ENCODE measurements at regions not wholly inside any gene's neighbourhood (a gene's known extent, or its start where the extent isn't known, plus 50 kb on each side); places are given as distances from the start of the nearest gene placed in this dataset.

DNA sequence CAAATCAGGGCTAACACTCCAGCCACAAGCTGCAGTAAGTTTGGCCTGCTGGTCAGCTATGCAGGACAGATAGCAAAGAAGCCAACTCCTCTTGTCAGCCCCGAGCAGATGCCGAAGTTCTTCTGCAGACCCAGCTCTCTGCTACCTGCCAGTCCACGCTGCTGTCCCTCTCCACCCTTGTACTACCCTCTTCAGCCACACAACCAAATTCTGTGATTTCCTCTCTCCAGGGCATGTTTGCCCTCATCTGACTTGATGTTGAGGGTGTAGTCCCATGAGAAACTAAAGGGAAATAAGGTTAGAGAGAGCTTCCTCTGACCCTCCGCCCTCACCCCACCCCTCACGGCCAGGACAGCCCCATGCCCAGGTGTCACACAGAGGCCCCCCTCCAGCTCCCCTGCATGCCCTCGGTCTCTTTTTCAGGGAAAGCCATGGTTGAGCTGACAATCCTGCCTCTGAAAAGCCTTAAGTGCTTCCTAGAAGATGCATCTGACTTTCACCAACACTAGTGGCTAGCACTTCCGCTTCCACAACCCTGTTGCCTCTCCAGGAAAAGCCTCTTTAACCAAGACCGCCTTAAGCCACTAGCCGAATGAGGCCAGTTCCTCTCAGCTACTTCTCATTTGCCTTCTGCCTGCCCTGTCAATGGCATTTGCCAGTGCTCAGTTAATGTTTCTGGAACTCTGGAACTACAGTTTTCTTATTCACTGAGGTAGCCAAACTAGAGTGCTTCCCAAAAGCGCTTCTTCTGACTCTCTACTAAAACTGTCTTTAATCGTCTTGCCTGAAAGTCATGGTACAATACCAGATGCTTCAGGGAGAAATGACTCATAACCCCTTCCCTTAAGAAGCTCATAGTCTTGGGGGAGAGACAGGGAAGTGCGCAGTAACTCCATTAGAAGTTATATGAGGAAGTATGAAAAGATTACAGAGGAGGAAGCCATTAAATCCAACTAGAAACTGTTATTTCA is 300.4 kb upstream of the STT3B start:
- no peak for DNase-seq

DNA sequence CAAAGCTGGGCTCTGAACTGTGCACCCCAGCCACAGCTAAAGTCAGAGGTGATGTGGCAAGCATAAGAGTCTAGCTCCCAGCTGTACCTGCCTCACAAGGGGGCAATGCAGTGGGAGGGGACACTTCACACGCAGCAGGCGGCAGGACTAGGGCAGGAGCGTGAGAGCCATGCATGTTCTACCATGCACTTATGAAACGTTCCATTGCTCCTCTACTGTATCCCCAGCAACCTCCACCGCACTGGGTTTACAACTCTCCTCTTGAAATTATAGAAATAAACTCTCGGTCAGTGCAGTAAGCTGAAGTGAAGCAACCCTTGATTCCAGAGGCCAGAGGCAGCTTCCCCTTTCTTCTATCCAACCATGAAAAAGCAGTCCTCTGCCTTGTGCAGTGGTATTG is 298.6 kb upstream of the STT3B start:
- no peak for DNase-seq

DNA sequence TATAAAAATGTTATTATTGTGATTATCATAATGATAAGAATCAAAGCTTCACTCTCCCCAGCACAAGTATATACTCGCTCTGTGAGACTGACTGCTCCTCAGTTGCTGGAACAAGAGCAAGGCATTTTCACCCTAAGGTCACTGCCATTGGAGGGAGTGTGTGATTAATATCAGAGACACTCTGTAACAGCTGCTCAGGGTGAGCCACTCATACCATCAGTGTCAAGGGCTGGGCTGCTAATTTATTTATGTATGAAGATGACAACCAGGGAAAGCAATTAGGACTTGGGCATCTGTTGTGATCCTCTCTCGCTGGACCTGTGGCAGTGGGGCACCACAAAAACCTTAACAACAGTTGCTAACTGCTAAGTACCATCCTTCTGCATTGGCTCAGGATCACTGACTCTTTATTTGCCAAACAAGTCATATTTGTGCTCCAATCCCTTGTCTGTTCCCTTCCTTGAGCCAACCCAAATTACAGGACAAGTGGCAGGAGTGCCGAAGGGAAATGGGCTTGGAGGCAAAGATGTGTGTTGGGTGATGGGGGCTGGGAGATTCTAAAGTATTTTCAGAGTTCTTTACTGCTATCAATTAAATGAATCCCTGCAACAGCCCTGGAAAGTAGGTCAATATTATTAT is 297.5 kb upstream of the STT3B start:
- no peak for DNase-seq

DNA sequence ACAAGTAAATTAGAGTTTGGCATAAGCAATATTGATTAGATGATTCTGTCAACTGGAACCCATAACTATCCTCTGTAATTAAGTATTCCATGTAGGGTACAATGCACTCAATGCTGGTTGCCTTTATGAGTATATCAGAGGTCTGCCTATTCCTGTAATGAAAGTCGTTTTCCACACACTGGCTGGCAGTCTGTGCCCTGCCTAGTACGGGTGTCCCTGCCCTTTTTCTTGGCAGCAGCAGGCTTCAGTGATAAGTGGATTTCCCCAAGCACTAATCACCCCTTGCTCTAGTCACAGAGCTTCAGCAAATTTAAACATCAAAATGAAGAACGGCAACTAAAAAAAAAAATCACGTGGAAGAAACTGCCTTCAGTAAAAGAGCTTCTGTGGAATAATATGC is 294.8 kb upstream of the STT3B start:
- DNase-seq = no peak

DNA sequence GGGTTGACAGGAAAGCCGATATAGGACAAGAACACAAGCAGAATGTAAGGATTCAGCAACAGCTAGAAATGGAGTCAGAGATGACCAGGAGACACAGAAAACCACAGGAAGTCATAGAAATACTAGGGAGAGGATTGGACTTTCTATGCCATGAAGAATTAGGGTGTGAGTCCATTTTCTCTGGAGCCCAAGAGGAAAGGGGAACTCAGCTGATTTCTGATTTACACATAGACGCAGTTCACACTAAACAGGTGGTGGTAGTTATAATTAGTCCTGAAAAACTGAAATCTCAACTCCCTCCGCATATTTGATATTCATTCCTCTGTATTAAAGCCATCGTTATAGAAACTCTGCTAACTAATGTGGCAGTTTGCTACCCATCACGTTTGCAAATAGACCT is 292.7 kb upstream of the STT3B start:
- DNase-seq = no peak

DNA sequence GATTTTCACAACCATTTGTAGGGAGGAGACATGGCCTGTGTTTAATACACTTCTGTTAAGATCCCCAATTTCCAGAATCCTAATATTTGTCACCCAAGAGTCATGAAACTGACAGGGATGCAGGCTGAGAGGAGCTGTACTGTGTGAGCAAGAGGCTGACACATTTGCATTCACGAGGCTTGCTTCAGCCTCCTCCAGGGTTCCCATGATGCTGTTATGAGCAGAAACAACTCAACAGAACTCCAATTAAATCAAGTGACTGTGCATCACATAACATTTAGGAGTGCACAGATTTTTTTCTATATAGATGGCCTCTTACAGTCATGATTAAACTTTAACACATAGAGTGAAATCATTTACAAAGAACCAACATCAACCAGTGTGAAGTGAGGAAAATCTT is 292.3 kb upstream of the STT3B start:
- no peak for DNase-seq

DNA sequence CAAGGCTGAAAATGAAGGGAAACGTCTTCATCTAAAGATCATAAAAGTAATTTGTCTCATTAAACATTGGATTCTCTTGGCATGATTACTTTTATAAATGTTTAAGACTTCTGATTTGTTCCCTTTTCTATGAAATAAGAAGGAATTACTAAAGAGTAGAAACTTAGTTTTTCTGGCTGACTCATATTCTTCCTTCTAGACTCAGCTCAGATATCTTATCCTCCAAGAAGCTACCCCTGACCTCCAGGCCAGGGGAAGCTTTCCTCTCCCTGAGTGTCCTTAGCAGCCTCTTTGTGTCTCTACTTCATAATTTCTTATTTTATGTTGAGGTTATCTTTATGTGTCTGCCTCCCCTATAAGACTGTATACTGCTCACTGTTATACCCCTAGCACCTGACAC is 291.9 kb upstream of the STT3B start:
- no peak for DNase-seq

DNA sequence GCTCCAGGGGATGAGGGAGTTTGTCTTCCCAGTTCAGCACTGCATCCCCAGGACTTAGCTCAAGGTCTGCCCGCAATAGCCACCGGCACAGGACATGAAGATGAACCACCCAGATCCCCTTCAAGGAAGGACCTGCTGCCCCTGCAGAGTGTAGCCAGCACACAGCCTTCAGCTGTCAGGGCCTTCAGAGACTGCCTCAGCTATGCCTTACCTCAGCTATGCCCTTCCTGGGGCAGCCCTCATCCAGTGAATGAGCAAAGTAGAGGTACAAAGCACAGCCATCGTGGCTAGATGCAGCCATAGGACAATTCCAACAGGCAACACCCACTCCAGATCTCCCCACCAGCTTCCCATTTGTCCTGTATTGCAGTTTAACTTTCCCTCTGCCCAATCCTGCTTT is 291.2 kb upstream of the STT3B start:
- no peak for DNase-seq

DNA sequence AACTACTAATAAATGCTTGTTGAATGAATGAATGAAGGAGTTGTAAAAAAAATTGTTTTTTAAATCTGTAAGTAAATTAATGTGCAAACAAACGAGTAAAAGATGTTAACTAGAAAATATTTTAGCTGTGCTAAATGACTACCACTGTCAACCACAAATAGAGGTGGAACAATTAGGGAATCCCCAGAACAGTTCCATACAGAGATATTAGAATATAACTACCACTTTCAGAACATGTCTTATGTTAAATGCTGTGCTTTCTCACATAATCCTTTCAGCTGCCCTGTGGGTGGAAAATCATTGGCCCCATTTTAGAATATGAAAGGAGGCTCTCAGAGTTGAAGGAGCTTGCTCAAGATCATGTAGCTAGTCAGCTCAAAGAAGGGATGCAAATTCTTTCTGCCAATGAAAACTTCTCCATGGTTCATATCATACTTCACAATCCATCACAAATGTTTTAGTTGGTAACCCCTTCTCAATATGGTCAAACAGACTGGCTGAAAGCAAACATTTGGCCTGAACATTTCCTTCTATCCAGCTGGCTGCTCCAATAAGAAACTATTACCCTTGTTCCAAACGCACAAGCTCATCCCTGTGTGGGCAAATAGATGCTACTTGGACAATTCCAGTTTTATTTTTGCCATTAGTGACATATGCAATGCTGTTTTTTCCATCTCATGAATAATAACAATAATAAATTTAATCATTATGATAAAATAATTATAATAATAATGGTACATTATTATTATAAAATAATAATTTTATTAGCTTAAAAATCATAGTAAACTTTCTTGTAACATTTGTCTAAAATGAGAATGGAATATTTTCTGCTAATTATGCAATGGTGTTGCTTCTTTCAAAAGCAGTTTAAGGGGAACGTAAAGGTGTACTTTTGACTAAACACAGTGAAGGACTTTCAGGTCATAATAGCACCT is 290.4 kb upstream of the STT3B start:
- DNase-seq = no peak

DNA sequence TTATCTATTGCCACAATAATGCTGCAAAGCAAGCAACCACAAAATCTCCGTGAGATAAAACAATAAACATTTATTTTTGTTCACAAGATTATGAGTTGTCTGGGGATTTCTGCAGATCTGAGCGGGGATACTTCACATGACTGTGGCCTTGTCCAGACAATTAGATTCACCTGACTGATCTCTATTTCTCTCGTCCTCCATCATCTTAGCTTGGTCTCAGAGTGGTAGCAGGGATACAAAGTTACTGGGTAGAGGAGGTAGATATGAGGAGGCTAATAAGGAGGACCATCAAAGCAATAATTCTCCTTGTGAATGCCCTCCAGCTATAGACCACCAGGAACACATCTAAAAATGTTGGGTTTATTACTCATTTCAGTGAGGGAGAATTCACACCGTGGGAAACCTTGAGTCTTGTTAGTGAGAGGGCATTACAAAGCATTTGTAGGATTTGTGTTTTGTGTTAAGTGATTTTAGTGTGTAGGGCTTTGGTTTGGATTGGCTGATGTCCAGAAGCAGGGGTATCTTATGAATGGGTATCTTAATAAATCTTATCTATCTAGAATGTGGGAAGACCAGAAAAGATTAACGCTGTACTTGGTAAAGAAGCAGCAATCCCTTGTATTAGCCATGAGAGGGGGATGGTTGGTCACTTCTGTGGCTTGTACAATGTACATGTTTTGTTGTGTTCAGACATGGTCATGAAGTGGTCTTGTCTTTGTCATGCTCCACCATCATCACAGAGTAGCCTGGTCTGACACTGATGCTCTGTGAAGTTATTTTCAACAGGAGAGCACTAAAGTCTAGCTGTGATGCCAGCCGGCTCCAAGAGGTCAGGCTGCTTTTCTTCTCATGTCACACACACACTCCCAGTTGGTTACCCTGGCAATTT is 287.6 kb upstream of the STT3B start:
- no peak for DNase-seq

DNA sequence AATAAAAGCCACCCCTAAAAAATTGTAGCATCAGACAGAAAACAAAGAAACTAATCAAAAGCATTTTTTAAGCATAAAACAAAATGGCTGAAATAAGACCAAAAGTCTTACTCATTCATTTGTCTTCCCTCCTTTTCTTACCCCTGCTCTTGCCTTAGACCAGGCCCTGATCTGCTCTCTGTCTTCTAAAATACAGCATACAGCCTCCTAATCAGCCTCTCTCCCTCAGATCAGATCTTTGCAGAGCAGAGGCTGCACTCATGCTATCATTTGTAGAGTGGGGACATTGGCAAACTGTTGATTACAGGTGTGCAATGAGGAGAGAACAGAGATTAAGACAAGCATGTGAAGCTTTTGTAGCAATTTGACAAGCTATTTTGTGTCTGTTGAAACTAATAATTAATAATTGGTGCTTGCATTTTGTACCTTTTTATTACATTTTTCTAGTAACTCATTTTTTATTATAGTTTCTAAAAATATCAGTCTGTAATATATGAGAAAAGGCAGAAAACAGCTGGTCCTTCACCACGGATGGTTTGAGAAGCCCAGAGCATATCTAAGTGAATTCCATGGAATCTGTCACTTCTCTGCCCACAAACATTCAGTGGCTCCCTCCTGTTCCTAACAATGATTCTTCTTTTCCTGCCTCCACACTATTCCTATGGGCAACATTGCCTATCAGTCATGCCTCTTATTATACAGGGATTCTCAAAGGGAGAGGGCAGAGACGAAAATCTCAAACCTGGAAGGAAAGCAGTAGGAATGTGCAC is 286.2 kb upstream of the STT3B start:
- no peak for DNase-seq

DNA sequence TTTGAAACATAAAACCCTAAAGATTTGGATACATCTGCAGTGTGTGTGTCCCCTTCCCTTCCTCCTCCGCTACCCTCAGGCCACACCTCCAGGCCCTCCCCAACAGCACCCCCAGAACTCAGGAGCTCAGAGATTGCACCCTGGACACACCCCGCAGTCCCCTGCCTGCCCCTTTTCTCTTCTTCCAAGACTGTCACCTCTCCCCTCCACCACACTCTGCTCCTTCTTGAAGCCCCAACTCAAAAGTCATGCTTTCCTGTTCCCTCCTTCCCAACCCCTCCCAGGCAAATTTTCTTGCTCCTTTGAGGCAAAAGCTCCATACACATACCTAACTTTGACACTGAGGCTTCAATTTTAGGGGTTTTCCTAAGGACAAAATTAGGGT is 285.7 kb upstream of the STT3B start:
- DNase-seq = no peak

DNA sequence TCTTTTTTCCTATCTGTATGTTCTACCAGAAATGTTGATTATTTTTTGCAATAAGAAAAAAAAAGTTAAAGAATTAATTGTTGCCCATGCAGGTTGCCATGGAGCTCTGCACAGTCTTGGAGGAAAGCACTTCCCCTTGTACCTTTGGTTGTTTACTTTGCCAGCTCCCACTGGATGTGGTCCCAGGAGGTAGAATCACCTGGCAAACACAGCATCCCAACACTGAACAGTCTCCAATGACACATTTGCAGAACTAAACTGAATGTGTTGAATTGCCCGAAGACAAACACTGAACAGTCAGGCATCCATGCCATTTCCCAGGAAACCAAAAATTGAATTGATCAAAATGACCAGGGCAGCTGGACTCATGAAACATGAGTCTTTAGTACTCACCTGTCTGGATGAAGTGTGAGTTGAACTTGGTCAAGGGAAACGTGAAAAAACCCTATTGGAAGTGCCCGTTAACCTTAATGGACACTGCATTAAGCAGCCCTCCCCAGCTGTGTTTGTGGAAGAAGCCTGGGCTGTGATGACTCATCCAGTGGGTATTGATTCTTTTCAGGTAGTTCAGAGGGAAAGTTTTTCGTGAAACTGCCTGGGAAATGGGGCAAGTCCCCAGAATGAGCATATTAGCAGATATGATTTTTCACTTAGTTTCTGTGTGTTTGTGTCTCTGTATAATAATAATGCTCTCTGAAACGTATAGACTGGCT is 284.7 kb upstream of the STT3B start:
- no peak for DNase-seq

DNA sequence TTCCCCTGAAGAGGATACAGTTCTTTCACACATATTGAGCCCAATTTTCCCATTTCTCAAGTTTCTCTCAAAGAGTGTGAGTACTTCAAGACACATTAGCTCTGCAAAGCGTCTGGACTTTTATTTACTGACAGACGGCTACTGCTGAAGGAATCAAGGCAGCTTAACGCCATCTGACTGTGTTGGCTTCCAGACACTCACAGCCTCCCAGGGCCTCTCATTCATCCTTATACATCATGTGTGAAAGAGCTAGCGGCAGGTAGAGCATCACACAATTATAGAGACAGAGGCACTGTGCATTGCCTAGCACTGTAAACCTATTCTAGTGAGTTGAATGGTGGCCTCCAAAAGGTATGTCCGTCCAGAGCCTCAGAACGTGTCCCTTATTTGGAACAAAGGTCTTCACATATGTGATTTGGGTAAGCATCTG is 284.1 kb upstream of the STT3B start:
- no peak for DNase-seq

DNA sequence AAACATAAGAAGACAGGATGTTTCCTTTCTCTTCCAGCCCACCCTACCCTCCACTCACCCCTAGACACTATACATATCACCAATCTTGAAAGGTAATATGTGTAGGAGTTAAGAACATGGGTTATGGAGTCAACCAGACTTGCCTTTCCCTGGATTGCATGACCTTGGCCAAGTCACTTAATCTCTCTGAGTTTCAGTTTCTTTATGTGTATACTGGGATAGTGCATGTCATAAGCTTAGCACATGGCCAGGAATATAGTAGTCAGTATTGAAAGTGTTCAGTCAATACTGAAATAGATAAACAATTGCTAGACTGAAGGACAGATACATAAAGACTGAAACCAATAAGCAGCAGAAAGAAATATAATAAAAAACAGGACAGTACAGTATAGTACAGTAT is 283.2 kb upstream of the STT3B start:
- no peak for DNase-seq

DNA sequence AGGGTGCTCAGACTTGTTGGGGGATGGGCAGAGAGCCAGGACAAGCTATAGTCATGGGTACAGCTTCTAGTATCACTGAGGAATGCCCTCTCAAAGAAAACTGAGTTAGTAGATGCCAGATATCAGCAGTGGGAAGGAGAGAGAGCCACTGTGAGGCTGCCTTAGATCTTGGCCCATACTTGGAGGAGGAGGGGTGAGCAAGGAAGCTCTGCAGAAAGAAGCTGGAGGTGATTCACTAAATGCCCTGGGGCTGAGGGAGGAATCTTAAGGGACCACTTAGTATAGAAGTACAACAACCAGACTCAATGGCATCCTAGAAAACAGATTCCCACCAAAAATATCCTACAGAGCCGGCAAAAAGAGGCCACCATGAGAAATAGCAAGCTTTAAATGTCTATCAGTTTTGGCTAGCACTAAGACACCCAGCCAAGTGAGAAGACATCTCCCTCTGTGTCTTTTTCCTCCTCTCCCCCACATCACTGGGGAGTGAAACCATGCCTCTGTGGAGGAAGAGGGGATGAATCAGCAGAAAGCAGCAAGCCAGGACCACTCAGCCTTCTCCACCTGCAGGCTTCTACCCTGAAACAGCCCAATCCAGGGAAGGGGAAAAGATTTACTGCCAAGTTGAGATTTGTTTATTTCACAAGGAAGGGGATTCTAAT is 282.5 kb upstream of the STT3B start:
- DNase-seq = no peak

DNA sequence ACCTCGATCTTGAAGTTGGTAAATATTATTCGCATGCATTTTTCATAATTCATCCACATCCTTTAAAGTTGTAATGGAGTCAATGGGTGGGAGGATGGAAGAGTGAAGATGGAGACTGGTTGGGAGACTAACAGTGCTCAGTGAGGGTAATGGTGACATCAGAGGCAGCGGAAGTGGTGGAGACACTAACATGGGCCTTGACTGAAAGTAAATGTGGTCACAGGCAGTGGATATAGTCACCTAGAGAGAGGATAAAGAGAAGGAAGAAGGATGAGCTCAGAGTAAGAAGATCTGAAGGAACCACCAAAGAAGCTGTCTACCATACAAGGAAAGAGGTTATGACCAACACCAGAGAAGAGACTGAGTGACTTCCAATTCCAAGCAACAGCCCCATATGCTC is 281.6 kb upstream of the STT3B start:
- no peak for DNase-seq

DNA sequence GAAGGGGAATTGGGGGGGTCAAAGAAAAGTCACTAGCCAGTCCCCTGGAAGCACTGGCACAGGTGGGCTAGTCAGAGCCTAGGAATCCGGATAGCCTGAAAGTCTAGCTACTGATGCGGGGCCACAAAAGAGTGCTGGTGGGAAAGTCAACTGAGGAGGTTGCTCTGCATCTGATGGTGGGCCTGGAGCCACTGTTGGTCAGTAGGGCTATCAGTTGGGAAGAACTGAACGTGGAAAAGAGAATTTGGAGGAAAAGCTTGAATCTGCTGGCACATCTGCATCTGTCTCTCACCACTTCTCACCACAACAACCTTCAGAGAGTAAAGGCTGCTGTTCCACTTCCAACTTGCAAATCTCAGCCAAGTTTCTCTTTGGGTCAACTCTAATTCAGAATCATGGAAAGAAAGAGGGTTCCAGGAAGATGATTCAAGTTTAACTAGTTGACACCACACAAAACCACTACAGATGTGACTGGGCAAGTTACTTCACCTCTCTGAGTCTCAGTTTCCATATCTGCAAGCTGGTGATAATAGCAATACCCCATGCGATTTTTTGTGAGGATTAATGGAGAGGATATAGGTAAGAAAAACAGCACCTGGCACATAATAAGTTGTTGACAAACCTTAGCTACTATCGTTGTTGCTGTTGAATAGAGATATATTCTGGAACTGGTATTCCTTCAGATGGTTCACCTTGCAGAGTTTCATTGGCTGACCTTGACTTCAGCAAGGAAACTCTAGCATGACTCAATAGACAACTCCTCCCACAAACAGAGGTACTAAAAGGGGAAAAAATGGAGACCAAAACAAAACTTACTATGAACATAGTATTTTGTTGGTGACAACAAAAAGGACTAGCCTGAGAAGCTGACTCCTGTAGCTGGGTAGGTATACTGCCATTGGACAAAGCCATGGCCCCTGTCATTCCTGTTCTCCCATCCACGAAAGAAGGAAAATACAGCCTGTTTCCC is 280.2 kb upstream of the STT3B start:
- DNase-seq = no peak

DNA sequence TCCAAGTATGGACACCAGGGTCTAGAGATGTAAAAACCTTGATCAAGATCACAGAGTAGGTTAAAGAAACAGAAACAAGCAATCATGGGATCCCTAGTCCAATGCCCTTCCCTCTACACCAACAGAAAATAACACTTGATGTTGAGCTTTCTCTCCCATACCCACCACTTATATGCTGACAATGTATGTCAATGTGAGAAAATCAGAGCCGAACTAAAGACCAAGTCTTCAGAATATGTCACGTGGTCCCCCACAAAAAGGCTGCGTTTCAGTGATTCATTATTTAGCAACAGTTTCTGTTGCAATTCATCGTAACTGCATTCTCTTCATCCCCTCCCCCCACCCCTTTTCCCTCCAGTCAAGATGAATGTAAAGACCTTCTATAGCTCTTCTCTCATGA is 278.9 kb upstream of the STT3B start:
- no peak for DNase-seq
